CD14-positive monocyte (primary cell): ENCODE measurements at regions not wholly inside any gene's neighbourhood (a gene's known extent, or its start where the extent isn't known, plus 50 kb on each side); places are given as distances from the start of the nearest gene placed in this dataset.

Experiments used
- DNase-seq, 3 donors: peaks; one replicate each; pipeline ENCODE4 v3.0.0-alpha.2; 2011 to 2022
- H2AFZ ChIP-seq: 2 replicates; pipeline ENCODE4 v1.6.0; 2012; ENCODE audit warnings: mild to moderate bottlenecking, low read depth, low read length, inconsistent platforms; ENCODE audit not compliant: insufficient read depth, poor library complexity, severe bottlenecking
- H3K27ac ChIP-seq, 2 donors: 1 replicate in 1 of 2; 2 replicates in 1 of 2; pipeline ENCODE4 v1.5.1; 2012 to 2013; ENCODE audit warnings: low read length in 2 of 2, control low read depth in 1 of 2, inconsistent platforms in 1 of 2, low read depth in 1 of 2, mild to moderate bottlenecking in 1 of 2
- H3K27me3 ChIP-seq, 2 donors: one replicate each; pipeline versions ENCODE4 v1.6.0 to v1.6.1; 2011 to 2013; ENCODE audit warnings: low read length in 2 of 2; ENCODE audit not compliant: control insufficient read depth in 2 of 2, insufficient read depth in 2 of 2
- H3K36me3 ChIP-seq, 2 donors: replicated peaks in 1 of 2; 1 replicate in 1 of 2; 2 replicates in 1 of 2; pipeline versions ENCODE4 v1.5.1 to v1.6.1; 2012 to 2013; ENCODE audit warnings: low read length in 2 of 2, control low read depth in 1 of 2, inconsistent platforms in 1 of 2, mild to moderate bottlenecking in 1 of 2; ENCODE audit not compliant: insufficient read depth in 2 of 2, control insufficient read depth in 1 of 2
- H3K4me1 ChIP-seq, 2 donors: 1 replicate in 1 of 2; 2 replicates in 1 of 2; pipeline versions ENCODE4 v1.5.1 to v1.6.1; 2012 to 2013; ENCODE audit warnings: low read length in 2 of 2, control low read depth in 1 of 2, inconsistent platforms in 1 of 2, mild to moderate bottlenecking in 1 of 2, moderate library complexity in 1 of 2; ENCODE audit not compliant: insufficient read depth in 2 of 2, control insufficient read depth in 1 of 2
- H3K4me2 ChIP-seq: replicated peaks from 2 replicates; pipeline ENCODE3; 2012; ENCODE audit warnings: low read length, moderate library complexity, mild to moderate bottlenecking; ENCODE audit not compliant: poor library complexity, severe bottlenecking; ENCODE audit errors: extremely low read depth
- H3K4me3 ChIP-seq, 3 experiments: fragments of 200-600 bp in 1 of 3; sonication (generic) in 1 of 3; replicated peaks in 1 of 3; 1 replicate in 2 of 3; 2 replicates in 1 of 3; pipeline ENCODE4 v1.5.1; 2011 to 2013; ENCODE audit warnings: low read length in 3 of 3, mild to moderate bottlenecking in 3 of 3, control low read depth in 2 of 3, low read depth in 2 of 3, inconsistent platforms in 1 of 3, moderate library complexity in 1 of 3
- H3K79me2 ChIP-seq: 2 replicates; pipeline ENCODE4 v1.6.0; 2012; ENCODE audit warnings: mild to moderate bottlenecking, control low read depth, inconsistent platforms, low read length, moderate library complexity; ENCODE audit not compliant: insufficient read depth
- H3K9ac ChIP-seq: 2 replicates; pipeline ENCODE4 v1.6.0; 2017; ENCODE audit warnings: low read length, mild to moderate bottlenecking; ENCODE audit not compliant: insufficient read depth, poor library complexity, severe bottlenecking
- H3K9me3 ChIP-seq, 2 donors: replicated peaks in 1 of 2; 1 replicate in 1 of 2; 2 replicates in 1 of 2; pipeline versions ENCODE4 v1.5.1 to v1.6.1; 2012 to 2013; ENCODE audit warnings: low read length in 2 of 2, control low read depth in 1 of 2; ENCODE audit not compliant: control insufficient read depth in 1 of 2, insufficient read depth in 1 of 2
- H4K20me1 ChIP-seq: 2 replicates; pipeline ENCODE4 v1.6.0; 2012; ENCODE audit warnings: mild to moderate bottlenecking, low read length, control low read depth, moderate library complexity; ENCODE audit not compliant: insufficient read depth
- H3K27ac Mint-ChIP-seq, 7 donors: one replicate each; pipeline ENCODE4 v1.8.0; 2020; ENCODE audit warnings: mild to moderate bottlenecking in 7 of 7, mixed read lengths in 7 of 7, moderate library complexity in 6 of 7, inconsistent platforms in 2 of 7
- H3K27me3 Mint-ChIP-seq, 3 donors: one replicate each; pipeline ENCODE4 v1.8.0; 2021 to 2022; ENCODE audit warnings: low read depth in 3 of 3, mild to moderate bottlenecking in 3 of 3, mixed read lengths in 3 of 3, moderate library complexity in 3 of 3, inconsistent platforms in 1 of 3
- H3K36me3 Mint-ChIP-seq, 2 donors: one replicate each; pipeline ENCODE4 v1.8.0; 2020; ENCODE audit warnings: mixed read lengths in 2 of 2, inconsistent platforms in 1 of 2, mild to moderate bottlenecking in 1 of 2
- H3K4me1 Mint-ChIP-seq: one replicate; pipeline ENCODE4 v1.8.0; 2020; ENCODE audit warnings: mild to moderate bottlenecking, mixed read lengths
- H3K4me3 Mint-ChIP-seq, 2 donors: one replicate each; pipeline ENCODE4 v1.8.0; 2020; ENCODE audit warnings: mild to moderate bottlenecking in 2 of 2, mixed read lengths in 2 of 2, moderate library complexity in 1 of 2
- H3K9me3 Mint-ChIP-seq, 7 donors: one replicate each; pipeline ENCODE4 v1.8.0; 2020 to 2022; ENCODE audit warnings: mixed read lengths in 7 of 7, mild to moderate bottlenecking in 6 of 7, moderate library complexity in 6 of 7, inconsistent platforms in 2 of 7
- CTCF ChIP-seq: fragments of 200-600 bp; IDR thresholded peaks from one replicate; pipeline ENCODE4 v1.8.0; 2022; ENCODE audit warnings: antibody characterized with exemption, mild to moderate bottlenecking
- WGBS: methylation state at CpG from one replicate; pipeline ENCODE4 v1.1.5; 2013; ENCODE audit warnings: missing lambda C conversion rate; ENCODE audit not compliant: insufficient coverage; 5-methylcytosine and 5-hydroxymethylcytosine counted together
- intact Hi-C, 2 donors: fragments of 100-400 bp; cut with micrococcal nuclease; formaldehyde crosslinking; loops; one replicate each; pipeline versions ENCODE4 v1.15.0 to v1.15.1; 2023

DNA sequence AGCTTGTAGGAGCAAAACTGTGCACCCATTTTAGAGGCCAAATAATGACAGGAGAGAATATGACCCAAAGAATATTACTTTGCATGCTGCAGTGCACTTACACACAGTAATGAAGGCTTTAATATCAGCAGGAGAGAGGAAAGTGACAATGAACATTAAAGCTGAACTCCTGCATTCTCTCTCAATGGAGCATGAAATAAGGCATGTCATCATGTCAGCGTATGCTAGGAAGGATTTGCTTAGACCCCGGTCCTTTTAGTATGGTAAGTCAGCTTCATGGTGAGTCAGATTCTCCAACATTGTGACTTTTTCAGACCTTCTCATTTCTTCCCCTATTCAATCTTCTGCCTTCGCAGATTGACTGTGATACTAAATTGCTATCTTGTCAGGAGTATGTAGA lies 210.7 kb upstream of the TMPRSS15 start:
- Mint-ChIP-seq H3K36me3 (no peaks in the 10 kb centered on the region), H3K4me3 (no peak overlapping the region), H3K9me3 (peaks cover 0 to 2% (median 0%) of the 10 kb centered on the region in 7 donors), H3K4me1 (no peaks in the 10 kb centered on the region), H3K27ac (no peak overlapping the region), H3K27me3 (peaks cover 0 to 4% (median 0%) of the 10 kb centered on the region in 3 donors)
- Histone ChIP-seq H4K20me1 (no peaks in the 10 kb centered on the region), H3K36me3 (no peaks in the 10 kb centered on the region), H2AFZ (no peak overlapping the region), H3K4me3 (no peak overlapping the region), H3K9me3 (peaks cover 0 to 4% of the 10 kb centered on the region in 2 donors), H3K27ac (no peak overlapping the region), H3K9ac (no peak overlapping the region), H3K4me1 (no peaks in the 10 kb centered on the region), H3K27me3 (no peaks in the 10 kb centered on the region), H3K4me2 (no peak overlapping the region), H3K79me2 (no peaks in the 10 kb centered on the region)
- no peak for DNase-seq
- TF ChIP-seq CTCF: no peak
- no CpG with 5 or more reads among the region's 3 CpGs for WGBS
- intact Hi-C loops: no loop called here

GRCh38 chr21:18617291-18617690 lies 213.7 kb upstream of the TMPRSS15 start:
- no peak overlapping the region for H3K4me2 ChIP-seq
- H2AFZ ChIP-seq: no peak overlapping the region
- TF ChIP-seq CTCF: no peak
- Mint-ChIP-seq H3K9me3 (peaks cover 0 to 2% (median 0%) of the 10 kb centered on the region in 7 donors), H3K4me3 (no peak overlapping the region), H3K27ac (no peak overlapping the region), H3K27me3 (peaks cover 0 to 4% (median 0%) of the 10 kb centered on the region in 3 donors), H3K36me3 (no peaks in the 10 kb centered on the region), H3K4me1 (no peaks in the 10 kb centered on the region)
- no peaks in the 10 kb centered on the region for H3K27me3 ChIP-seq
- no peaks in the 10 kb centered on the region for H4K20me1 ChIP-seq
- 100% methylated on average over 1 of the region's 3 CpGs for WGBS
- DNase-seq: no peak
- no peaks in the 10 kb centered on the region for H3K4me1 ChIP-seq
- no peak overlapping the region for H3K9ac ChIP-seq
- H3K79me2 ChIP-seq: no peaks in the 10 kb centered on the region
- H3K4me3 ChIP-seq: no peak overlapping the region
- H3K27ac ChIP-seq: no peak overlapping the region
- peaks cover 0 to 4% of the 10 kb centered on the region in 2 donors for H3K9me3 ChIP-seq
- H3K36me3 ChIP-seq: no peaks in the 10 kb centered on the region
- intact Hi-C loops: no loop called here
